ENCODE measurements at regions not wholly inside any gene's neighbourhood (a gene's known extent, or its start where the extent isn't known, plus 50 kb on each side); places are given as distances from the start of the nearest gene placed in this dataset.

DNA sequence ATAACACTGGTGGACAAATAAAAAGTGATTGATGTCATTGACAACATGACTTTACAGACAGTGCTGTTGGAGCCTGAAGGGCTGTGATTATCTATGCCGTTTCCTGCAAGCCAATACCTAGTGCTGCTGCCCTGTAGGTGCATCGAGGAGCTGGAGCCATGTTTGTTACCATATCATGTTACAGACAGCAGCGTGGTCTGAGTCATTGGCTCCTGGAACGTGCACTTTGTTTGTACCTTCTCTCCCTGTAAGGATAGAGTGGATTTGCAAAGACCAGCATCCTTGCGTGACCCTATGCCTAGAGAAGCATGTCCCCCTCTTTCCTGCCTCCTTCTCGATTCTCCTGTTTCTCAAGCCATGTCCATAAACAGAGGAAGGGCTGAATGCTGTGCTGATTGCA is 597.2 kb downstream of the TYW1 start:
- TF ChIP-seq CTCF (IDR thresholded peaks at IDR 0.05; ENCODE audit: borderline replicate concordance, extremely low read depth, low read length, poor library complexity, severe bottlenecking) (no peak), EZH2 (IDR thresholded peaks at IDR 0.05; ENCODE audit: borderline replicate concordance, low read depth, low read length, severe bottlenecking) (no peak)

All from DND-41 (cell line).